Brain microvascular endothelial cell (primary cell): ENCODE measurements at regions not wholly inside any gene's neighbourhood (a gene's known extent, or its start where the extent isn't known, plus 50 kb on each side); places are given as distances from the start of the nearest gene placed in this dataset.

Experiments
- DNase-seq: peaks from one replicate; pipeline ENCODE4 v3.0.0-alpha.2; 2020
- H3K27ac ChIP-seq: fragments of 250-450 bp; sonication (Bioruptor Pico); 2 replicates; pipeline ENCODE4 v1.5.1; 2020; ENCODE audit warnings: mild to moderate bottlenecking, moderate library complexity
- H3K27me3 ChIP-seq: fragments of 250-450 bp; sonication (Bioruptor Pico); replicated peaks from 2 replicates; pipeline ENCODE4 v1.5.1; 2020; ENCODE audit warnings: mild to moderate bottlenecking
- H3K36me3 ChIP-seq: fragments of 250-450 bp; sonication (Bioruptor Pico); replicated peaks from 2 replicates; pipeline ENCODE4 v1.5.1; 2020; ENCODE audit warnings: mild to moderate bottlenecking
- H3K4me3 ChIP-seq: 2 replicates; pipeline ENCODE4 v1.5.1; 2011; ENCODE audit warnings: low read depth, mild to moderate bottlenecking, control low read depth, low read length, moderate library complexity
- CTCF ChIP-seq: IDR thresholded peaks from 2 replicates; pipeline ENCODE4 v1.5.1; 2011; ENCODE audit warnings: low read depth, mild to moderate bottlenecking, moderate library complexity, low read length, control low read depth, inconsistent platforms; ENCODE audit errors: missing control alignments
- in situ Hi-C: cut with HindIII; loops from 2 replicates; pipeline ENCODE4 v1.10.0; 2017; ENCODE audit warnings: low sequenced_read_pairs, low pct_ligation_motif_present

DNA sequence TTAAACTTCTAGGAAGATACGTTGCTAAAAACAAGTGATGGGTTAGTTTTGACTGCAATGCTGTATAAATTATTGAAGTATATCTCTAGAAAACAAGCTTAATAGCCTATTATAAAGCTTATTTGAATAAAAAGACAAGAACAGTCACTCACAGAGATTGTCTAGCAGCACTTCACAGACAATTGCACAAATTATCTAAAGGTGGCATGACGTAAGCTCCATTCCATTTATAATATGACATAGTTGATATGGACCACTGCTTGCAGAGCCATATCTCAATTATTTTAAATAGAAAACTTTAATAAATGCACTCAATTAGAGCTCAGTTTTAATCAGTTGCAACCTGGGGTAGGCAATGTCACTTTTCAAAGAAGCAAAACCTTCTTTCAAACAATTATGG lies 319.9 kb upstream of the GBE1 start:
- no peaks in the 10 kb centered on the region for H3K36me3 ChIP-seq
- in situ Hi-C loops, result no loop called here
- H3K27ac ChIP-seq, result no peak overlapping the region
- DNase-seq, result no peak
- no peak for TF ChIP-seq CTCF
- no peak overlapping the region for H3K4me3 ChIP-seq
- no peaks in the 10 kb centered on the region for H3K27me3 ChIP-seq

GRCh38 chr3:82080792-82081191 lies 319.3 kb upstream of the GBE1 start:
- peak; percentile 13 for DNase-seq
- in situ Hi-C loops, result no loop called here

DNA sequence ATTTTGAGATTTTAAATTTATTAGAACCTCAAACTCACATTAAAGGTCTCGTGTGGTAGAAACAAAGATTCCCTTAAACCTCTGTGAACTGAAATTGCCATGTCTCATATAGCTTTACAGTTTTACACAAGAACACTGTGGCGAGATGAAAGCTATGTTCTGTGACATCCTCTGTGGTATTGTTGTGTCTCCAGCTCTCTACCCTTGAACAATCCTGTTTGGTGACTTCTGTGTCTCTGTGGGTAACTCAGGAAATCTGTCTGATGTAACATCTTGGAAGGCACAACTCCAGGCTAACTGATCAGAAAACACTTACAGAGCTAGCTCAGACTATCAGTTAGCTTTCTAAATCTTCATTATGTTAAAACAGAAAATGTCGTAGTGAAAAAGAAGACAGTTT lies 318.8 kb upstream of the GBE1 start:
- H3K27ac ChIP-seq, result peak overlapping the region; percentile 36
- in situ Hi-C loops, result no loop called here
- DNase-seq, result peak; percentile 6
- TF ChIP-seq CTCF, result no peak
- no peaks in the 10 kb centered on the region for H3K36me3 ChIP-seq
- no peaks in the 10 kb centered on the region for H3K27me3 ChIP-seq
- H3K4me3 ChIP-seq, result no peak overlapping the region

More at GRCh38 chr3:82080792-82081191, 319.3 kb upstream of the GBE1 start:
- Histone ChIP-seq H3K27me3 (no peaks in the 10 kb centered on the region), H3K4me3 (no peak overlapping the region), H3K27ac (peak overlapping the region; percentile 36), H3K36me3 (no peaks in the 10 kb centered on the region)
- TF ChIP-seq CTCF, result no peak

DNA sequence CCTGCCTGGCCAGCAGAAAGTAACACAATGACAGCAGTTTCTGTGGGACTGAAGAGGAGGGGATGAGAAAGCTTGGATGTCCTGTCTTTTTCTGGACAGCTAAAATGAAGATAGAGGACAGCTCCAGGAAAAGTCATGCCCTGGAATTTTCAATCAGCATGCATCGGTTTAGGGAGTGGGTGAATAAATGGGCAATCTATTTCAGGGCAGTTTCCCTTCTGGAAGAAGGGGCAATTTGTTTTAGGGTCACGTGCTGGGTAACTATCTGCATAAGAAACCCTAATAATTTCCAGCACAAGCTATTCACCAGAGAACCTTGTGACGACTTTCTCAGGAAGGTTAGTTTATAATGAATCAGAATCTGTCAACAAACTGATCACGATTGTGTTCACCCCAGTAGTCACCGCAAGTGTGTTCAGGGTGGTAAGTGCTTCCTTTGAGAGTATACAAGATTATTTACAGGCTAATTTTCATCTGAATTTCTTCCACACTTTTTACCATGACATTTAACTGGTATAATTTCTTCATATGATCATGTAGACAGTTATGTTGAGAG lies 318.0 kb upstream of the GBE1 start:
- H3K27me3 ChIP-seq, result no peaks in the 10 kb centered on the region
- DNase-seq, result no peak
- in situ Hi-C loops, result no loop called here
- no peak overlapping the region for H3K27ac ChIP-seq
- H3K36me3 ChIP-seq, result no peaks in the 10 kb centered on the region
- TF ChIP-seq CTCF, result no peak
- no peak overlapping the region for H3K4me3 ChIP-seq

DNA sequence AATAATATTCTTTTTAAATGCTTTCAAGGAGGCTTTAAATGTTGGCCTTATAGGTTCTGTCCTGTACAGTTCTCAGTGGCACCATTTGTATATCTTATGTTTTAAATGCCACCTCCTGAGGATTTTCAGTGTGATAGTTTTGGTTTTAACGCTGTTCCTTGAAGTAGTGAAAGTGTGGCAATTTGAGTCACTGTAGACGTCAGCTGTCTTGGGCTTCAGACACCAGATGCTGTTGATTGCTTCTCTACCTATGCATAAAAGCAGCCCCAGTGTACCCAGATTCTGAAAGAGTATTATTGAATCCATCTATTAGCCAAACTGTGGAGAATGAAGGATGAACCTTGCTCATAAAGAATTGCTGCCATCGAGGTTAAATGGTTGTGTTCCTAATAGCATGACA lies 316.8 kb upstream of the GBE1 start:
- H3K27ac ChIP-seq, result no peak overlapping the region
- no peaks in the 10 kb centered on the region for H3K36me3 ChIP-seq

More for the DNA sequence above, 316.8 kb upstream of the GBE1 start:
- TF ChIP-seq CTCF, result no peak
- DNase-seq, result no peak
- in situ Hi-C loops, result no loop called here
- Histone ChIP-seq H3K27me3 (no peaks in the 10 kb centered on the region), H3K4me3 (no peak overlapping the region)
